ENCODE measurements at regions not wholly inside any gene's neighbourhood (a gene's known extent, or its start where the extent isn't known, plus 50 kb on each side); places are given as distances from the start of the nearest gene placed in this dataset.
A peak's percentile ranks its signal among the peaks of the same experiment; 100 is the strongest.

- no peak for TF ChIP-seq CTCF (IDR thresholded peaks at IDR 0.05)
- Mint-ChIP-seq H3K27ac (no peak overlapping the region), H3K36me3 (ENCODE audit: low read depth) (no peaks in the 10 kb centered on the region), H3K4me3 (no peak overlapping the region), H3K9me3 (no peaks in the 10 kb centered on the region), H3K27me3 (peaks cover 15% of the 10 kb centered on the region), H3K4me1 (ENCODE audit: low read depth) (peaks cover 5% of the 10 kb centered on the region)
- ChIA-PET POLR2A (no interaction called here), CTCF (interaction anchor here (0.8 to 6.0 kb wide), 25 partner anchors 7 to 269 kb away, joined by 3 to 83 read pairs (median 5); no protein-coding TSS in a partner anchor)
- DNase-seq (no peak), ATAC-seq (no peak)
- intact Hi-C loops (cut with micrococcal nuclease), result no loop called here
These were observed 67.0 kb upstream of the BEGAIN start for GRCh38 chr14:100654025-100654813.

GRCh38 chr14:100654814-100655740 is 67.9 kb upstream of the BEGAIN start:
- ChIA-PET POLR2A (no interaction called here), CTCF (interaction anchor here (0.7 to 6.0 kb wide), 10 partner anchors 8 to 270 kb away, joined by 3 to 83 read pairs (median 4); no protein-coding TSS in a partner anchor)
- Mint-ChIP-seq H3K36me3 (ENCODE audit: low read depth) (no peaks in the 10 kb centered on the region), H3K4me3 (no peak overlapping the region), H3K9me3 (no peaks in the 10 kb centered on the region), H3K27me3 (peaks cover 15% of the 10 kb centered on the region), H3K4me1 (ENCODE audit: low read depth) (peaks cover 5% of the 10 kb centered on the region), H3K27ac (no peak overlapping the region)
- peak; percentile 46 for DNase-seq
- intact Hi-C loops (cut with micrococcal nuclease), result no loop called here
- peak; percentile 77 for ATAC-seq
- peak; percentile 70 for TF ChIP-seq CTCF (IDR thresholded peaks at IDR 0.05)

GRCh38 chr14:100655741-100656085 is 68.5 kb upstream of the BEGAIN start:
- intact Hi-C loops (cut with micrococcal nuclease), result no loop called here
- ATAC-seq (no peak), DNase-seq (no peak)
- TF ChIP-seq CTCF (IDR thresholded peaks at IDR 0.05), result no peak
- ChIA-PET POLR2A (no interaction called here), CTCF (interaction anchor here (0.7 to 6.0 kb wide), 4 partner anchors 10 to 271 kb away, joined by 3 to 83 read pairs (median 17); no protein-coding TSS in a partner anchor)
- Mint-ChIP-seq H3K27ac (no peak overlapping the region), H3K9me3 (no peaks in the 10 kb centered on the region), H3K27me3 (peaks cover 15% of the 10 kb centered on the region), H3K4me1 (ENCODE audit: low read depth) (peaks cover 5% of the 10 kb centered on the region), H3K36me3 (ENCODE audit: low read depth) (no peaks in the 10 kb centered on the region), H3K4me3 (no peak overlapping the region)

- POLR2A ChIA-PET, result interaction anchor here (1.2 kb wide), 1 partner anchor 11 kb away, joined by 3 read pairs; no protein-coding TSS in a partner anchor
- Mint-ChIP-seq H3K4me3 (no peak overlapping the region), H3K27ac (no peak overlapping the region), H3K9me3 (no peaks in the 10 kb centered on the region), H3K4me1 (ENCODE audit: low read depth) (peaks cover 5% of the 10 kb centered on the region), H3K36me3 (ENCODE audit: low read depth) (no peaks in the 10 kb centered on the region), H3K27me3 (peaks cover 15% of the 10 kb centered on the region)
- no peak for TF ChIP-seq CTCF (IDR thresholded peaks at IDR 0.05)
- ATAC-seq (no peak), DNase-seq (no peak)
- intact Hi-C loops (cut with micrococcal nuclease), result no loop called here
- CTCF ChIA-PET, result interaction anchor here (2.1 to 4.7 kb wide), 2 partner anchors 12 to 218 kb away, joined by 8 to 26 read pairs; no protein-coding TSS in a partner anchor
These were observed 69.7 kb upstream of the DLK1 start for GRCh38 chr14:100656996-100657395.

Data from activated CD8-positive, alpha-beta T cell treated with anti-CD3 and anti-CD28 coated beads for 36 hours (primary cell).